Pancreas (tissue), 10 donors: ENCODE measurements at regions not wholly inside any gene's neighbourhood (a gene's known extent, or its start where the extent isn't known, plus 50 kb on each side); places are given as distances from the start of the nearest gene placed in this dataset.

ENCODE experiments used
- ATAC-seq, 4 donors: fragments of 200-7000 bp; cut with Tn5 transposase; one replicate each; pipeline versions ENCODE4 v1.8.0 to v1.9.1; 2020; ENCODE audit warnings: mild to moderate bottlenecking in 4 of 4, moderate library complexity in 4 of 4
- DNase-seq, 6 donors: peaks; one replicate each; pipeline ENCODE4 v3.0.0-alpha.2; 2020
- FAIRE-seq: peaks from 2 replicates; lab custom pipeline; 2012; peaks lifted over from hg19 to GRCh38; lab: Jason Lieb, UNC
- H3K27ac ChIP-seq, 4 donors: fragments of 200-600 bp; sonication (generic); 1 replicate in 3 of 4; 2 replicates in 1 of 4; pipeline versions ENCODE4 v1.5.0 to v1.8.0; 2020
- H3K27me3 ChIP-seq, 4 donors: fragments of 200-600 bp; one replicate each; pipeline ENCODE4 v1.8.0; 2021
- H3K36me3 ChIP-seq, 3 donors: fragments of 200-600 bp; sonication (generic) in 1 of 3; one replicate each; pipeline versions ENCODE4 v1.5.0 to v1.8.0; 2020 to 2021
- H3K4me1 ChIP-seq, 3 donors: fragments of 200-600 bp; one replicate each; pipeline ENCODE4 v1.8.0; 2021
- H3K4me3 ChIP-seq, 4 donors: fragments of 200-600 bp; sonication (generic) in 2 of 4; one replicate each; pipeline versions ENCODE4 v1.5.0 to v1.8.0; 2020 to 2021
- H3K9me3 ChIP-seq, 4 donors: fragments of 200-600 bp; one replicate each; pipeline ENCODE4 v1.8.0; 2021
- WGBS, 2 donors: extraction: QIAGEN DNeasy Blood & Tissue Kit; methylation state at CpG; one replicate each; pipeline ENCODE4 v1.1.7; 2013; 5-methylcytosine and 5-hydroxymethylcytosine counted together
- intact Hi-C, 3 donors: fragments of 100-400 bp; cut with DNase I; formaldehyde crosslinking; loops; one replicate each; pipeline versions ENCODE4 v1.11.1 to v1.14.2; 2022
- TF ChIP-seq, protein P1 (sequence below), 4 donors: fragments of 200-600 bp; sonication (generic) in 3 of 4; IDR thresholded peaks; one replicate each; pipeline versions ENCODE4 v1.5.0 to v1.8.0; 2021; ENCODE audit warnings: antibody characterized with exemption in 4 of 4
- donor health status: healthy with polysubstance abuse.
- donor health status: DM: no; HTN: no; CAD: no; lungs with moderate emphysema.
- donor health status: DM: no; HTN: no; CAD: no.
- donor health status: control.
- donor health status: control.
- donor health status: Bipolar disorder and iron deficiency.
- donor health status: DM: yes; HTN: yes; CAD: no.
- donor health status: DM: no; HTN: no; CAD: no.
- donor health status: DM: no; HTN: no; CAD: no.
- donor health status: DM: yes; HTN: yes; CAD: no.

DNA sequence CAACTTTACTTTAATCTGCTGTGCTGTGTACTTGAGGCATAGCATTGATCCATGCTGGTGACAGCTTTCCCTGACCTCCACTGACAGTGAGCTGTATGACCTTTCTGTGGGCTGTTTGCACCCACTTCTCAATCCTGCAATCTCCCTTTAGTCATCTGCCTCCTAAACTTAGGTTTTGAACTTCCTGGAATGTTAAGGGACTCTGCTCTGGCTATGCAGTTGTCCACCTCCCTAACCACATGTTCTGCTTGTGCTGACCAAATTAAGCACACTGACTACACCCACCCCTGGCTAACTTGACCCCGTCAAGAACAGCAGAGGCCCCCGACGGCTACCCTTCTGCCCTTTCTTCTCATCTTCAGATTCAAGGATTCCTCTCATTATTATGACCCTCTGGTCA lies 89.1 kb upstream of the NTM start:
- Histone ChIP-seq H3K4me3 (no peak overlapping the region), H3K36me3 (no peaks in the 10 kb centered on the region), H3K27ac (no peak overlapping the region), H3K9me3 (no peaks in the 10 kb centered on the region), H3K4me1 (no peaks in the 10 kb centered on the region), H3K27me3 (peaks cover 0 to 4% (median 0%) of the 10 kb centered on the region in 4 donors)
- ATAC-seq (no peak), DNase-seq (no peak), FAIRE-seq (no peak)
- 84 to 86% methylated on average over 3 of the region's 3 CpGs for WGBS, 2 donors
- TF ChIP-seq, protein P1, sequence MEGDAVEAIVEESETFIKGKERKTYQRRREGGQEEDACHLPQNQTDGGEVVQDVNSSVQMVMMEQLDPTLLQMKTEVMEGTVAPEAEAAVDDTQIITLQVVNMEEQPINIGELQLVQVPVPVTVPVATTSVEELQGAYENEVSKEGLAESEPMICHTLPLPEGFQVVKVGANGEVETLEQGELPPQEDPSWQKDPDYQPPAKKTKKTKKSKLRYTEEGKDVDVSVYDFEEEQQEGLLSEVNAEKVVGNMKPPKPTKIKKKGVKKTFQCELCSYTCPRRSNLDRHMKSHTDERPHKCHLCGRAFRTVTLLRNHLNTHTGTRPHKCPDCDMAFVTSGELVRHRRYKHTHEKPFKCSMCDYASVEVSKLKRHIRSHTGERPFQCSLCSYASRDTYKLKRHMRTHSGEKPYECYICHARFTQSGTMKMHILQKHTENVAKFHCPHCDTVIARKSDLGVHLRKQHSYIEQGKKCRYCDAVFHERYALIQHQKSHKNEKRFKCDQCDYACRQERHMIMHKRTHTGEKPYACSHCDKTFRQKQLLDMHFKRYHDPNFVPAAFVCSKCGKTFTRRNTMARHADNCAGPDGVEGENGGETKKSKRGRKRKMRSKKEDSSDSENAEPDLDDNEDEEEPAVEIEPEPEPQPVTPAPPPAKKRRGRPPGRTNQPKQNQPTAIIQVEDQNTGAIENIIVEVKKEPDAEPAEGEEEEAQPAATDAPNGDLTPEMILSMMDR (IDR thresholded peaks at IDR 0.05) = no peak
- intact Hi-C loops = no loop called here

- Histone ChIP-seq H3K4me3 (no peak overlapping the region), H3K9me3 (no peaks in the 10 kb centered on the region), H3K27me3 (peaks cover 0 to 4% (median 0%) of the 10 kb centered on the region in 4 donors), H3K36me3 (no peaks in the 10 kb centered on the region), H3K4me1 (no peaks in the 10 kb centered on the region), H3K27ac (no peak overlapping the region)
- ATAC-seq (no peak), FAIRE-seq (no peak), DNase-seq (no peak)
- WGBS, 2 donors = 59 to 71% methylated on average over 6 of the region's 6 CpGs
- TF ChIP-seq, protein P1 (IDR thresholded peaks at IDR 0.05) = no peak
- intact Hi-C loops = no loop called here
Observed at GRCh38 chr11:131284041-131284440, 86.4 kb upstream of the NTM start.

DNA sequence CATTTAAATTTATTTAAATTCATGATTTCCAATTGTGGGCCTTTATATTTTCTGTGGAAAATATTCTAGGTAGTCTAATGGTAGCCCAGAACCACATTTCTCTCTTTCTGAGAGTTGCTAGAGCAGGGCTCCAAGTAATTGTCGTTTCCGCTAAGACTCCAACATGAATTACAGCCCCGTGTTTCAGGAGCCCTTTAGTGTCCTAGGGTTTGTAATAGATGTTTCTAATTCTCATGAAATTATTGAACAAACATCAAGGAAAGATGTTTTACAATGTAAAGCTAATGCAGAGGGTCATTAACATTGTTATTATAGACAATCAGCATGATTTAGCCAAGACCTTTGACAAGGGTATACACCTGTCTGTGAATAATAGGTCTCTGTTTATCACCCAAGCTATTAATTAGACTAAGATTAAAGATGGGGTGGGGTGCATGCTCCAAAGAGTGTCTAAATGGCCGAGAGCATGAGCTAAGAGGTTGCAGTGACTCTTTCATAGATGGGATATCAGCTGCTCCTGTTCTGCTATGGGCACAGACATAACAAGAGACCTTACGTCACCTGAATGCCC lies 81.8 kb upstream of the NTM start:
- TF ChIP-seq, protein P1 (IDR thresholded peaks at IDR 0.05) = no peak
- Histone ChIP-seq H3K4me3 (no peak overlapping the region), H3K9me3 (no peaks in the 10 kb centered on the region), H3K27me3 (peaks cover 0 to 4% (median 0%) of the 10 kb centered on the region in 4 donors), H3K36me3 (no peaks in the 10 kb centered on the region), H3K4me1 (no peaks in the 10 kb centered on the region), H3K27ac (no peak overlapping the region)
- DNase-seq (no peak), ATAC-seq (no peak), FAIRE-seq (no peak)
- intact Hi-C loops = no loop called here
- WGBS, 2 donors = 64 to 65% methylated on average over 5 of the region's 5 CpGs

- TF ChIP-seq, protein P1 (IDR thresholded peaks at IDR 0.05) = no peak
- ATAC-seq (no peak), FAIRE-seq (no peak), DNase-seq (no peak)
- intact Hi-C loops = no loop called here
- Histone ChIP-seq H3K36me3 (no peaks in the 10 kb centered on the region), H3K4me3 (no peak overlapping the region), H3K4me1 (no peaks in the 10 kb centered on the region), H3K27me3 (peaks cover 0 to 3% (median 0%) of the 10 kb centered on the region in 4 donors), H3K9me3 (no peaks in the 10 kb centered on the region), H3K27ac (no peak overlapping the region)
- 56 to 64% methylated on average over 3 of the region's 3 CpGs for WGBS, 2 donors
Observed at GRCh38 chr11:131290185-131290584, 80.2 kb upstream of the NTM start.

- 59 to 71% methylated on average over 5 of the region's 5 CpGs for WGBS, 2 donors
- Histone ChIP-seq H3K4me1 (no peaks in the 10 kb centered on the region), H3K27me3 (no peaks in the 10 kb centered on the region), H3K9me3 (no peaks in the 10 kb centered on the region), H3K27ac (no peak overlapping the region), H3K36me3 (no peaks in the 10 kb centered on the region), H3K4me3 (no peak overlapping the region)
- no peak for ATAC-seq
- no peak for DNase-seq
- FAIRE-seq = no peak
- intact Hi-C loops = no loop called here
- TF ChIP-seq, protein P1 (IDR thresholded peaks at IDR 0.05) = no peak
Observed at GRCh38 chr11:131295986-131296385, 74.4 kb upstream of the NTM start.
